ENCODE measurements at regions not wholly inside any gene's neighbourhood (a gene's known extent, or its start where the extent isn't known, plus 50 kb on each side); places are given as distances from the start of the nearest gene placed in this dataset.
"Not testable (repeated sequence)": the region's sequence is repeated elsewhere in the genome, so short reads cannot be mapped to it uniquely, and the experiment has no call there.

DNA sequence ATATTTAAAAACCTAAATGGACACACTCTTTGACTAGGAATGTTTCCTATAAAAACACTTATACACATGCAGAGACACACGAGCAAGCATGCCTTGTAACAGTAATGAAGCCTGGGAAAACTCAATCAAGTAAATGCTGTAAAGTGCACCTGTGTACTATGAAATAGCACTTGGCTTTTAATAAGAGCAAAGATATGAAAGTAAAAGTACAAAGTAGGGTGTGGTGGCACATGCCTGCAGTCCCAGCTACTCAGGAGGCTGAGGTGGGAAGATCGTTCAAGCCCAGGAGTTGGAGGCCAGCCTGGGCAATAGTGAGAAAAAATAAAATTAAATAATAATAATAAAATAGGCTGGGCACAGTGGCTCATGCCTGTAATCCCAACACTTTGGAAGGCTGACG is 166.9 kb upstream of the GRK3 start:
- DNase-seq, result no peak

DNA sequence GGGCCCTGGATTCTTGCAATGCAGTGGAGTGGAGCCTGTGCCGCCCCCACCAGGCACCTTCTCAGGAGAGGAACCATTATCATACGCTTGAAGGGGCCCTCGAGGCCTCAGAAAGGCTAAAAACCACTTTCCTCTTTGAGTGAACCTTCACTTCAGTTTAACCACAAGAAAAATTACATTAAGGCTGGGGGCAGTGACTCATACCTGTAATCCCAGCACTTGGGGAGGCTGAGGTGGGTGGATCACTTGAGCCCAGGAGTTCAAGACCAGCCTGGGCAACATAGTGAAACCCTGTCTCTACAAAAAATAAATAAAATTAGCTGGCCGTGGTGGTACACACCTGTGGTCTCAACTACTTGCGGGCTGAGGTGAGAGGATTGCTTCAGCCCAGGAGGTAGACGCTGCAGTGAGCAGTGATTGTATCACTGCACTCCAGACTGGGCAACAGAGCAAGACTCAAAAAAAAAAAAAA is 165.8 kb upstream of the GRK3 start:
- DNase-seq, result not testable (repeated sequence)

DNA sequence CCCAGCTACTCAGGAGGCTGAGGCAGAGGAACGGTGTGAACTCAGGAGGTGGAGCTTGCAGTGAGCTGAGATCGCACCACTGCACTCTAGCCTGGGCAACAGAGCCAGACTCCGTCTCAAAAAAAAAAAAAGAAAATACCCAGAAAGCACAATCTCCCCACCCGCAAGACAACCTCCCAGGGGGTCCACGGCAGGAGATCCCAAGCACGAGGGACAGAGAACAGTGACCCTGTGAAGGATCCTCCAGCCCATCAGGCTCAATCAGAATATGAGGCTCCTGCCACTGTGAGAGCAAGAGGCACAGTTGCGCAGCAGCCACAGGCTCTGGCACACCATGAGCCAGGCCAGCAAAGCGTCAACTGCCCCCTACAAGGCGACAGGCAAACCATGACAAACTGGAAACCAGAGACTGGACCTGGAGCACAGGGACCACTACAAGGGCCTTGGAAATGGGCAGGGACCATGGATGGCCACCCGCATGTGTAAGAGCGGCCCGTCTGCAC is 164.8 kb upstream of the GRK3 start:
- DNase-seq, result no peak

DNA sequence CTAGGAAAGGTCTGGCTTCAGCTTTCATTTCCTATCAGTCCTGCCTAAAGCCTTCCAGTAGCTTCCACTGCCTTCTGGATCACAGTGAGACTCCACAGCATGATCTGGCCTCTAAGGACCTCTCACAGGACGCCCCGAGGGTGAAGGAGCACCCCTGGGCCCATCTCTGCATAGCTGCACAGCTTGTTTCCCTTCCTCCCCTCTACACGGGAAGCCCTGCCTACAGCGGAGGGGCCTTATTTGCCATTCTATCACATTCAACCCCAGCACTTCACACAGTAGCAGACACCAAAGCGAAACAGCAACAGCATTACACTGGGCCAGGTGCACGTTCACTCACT is 162.3 kb upstream of the GRK3 start:
- no peak for DNase-seq

DNA sequence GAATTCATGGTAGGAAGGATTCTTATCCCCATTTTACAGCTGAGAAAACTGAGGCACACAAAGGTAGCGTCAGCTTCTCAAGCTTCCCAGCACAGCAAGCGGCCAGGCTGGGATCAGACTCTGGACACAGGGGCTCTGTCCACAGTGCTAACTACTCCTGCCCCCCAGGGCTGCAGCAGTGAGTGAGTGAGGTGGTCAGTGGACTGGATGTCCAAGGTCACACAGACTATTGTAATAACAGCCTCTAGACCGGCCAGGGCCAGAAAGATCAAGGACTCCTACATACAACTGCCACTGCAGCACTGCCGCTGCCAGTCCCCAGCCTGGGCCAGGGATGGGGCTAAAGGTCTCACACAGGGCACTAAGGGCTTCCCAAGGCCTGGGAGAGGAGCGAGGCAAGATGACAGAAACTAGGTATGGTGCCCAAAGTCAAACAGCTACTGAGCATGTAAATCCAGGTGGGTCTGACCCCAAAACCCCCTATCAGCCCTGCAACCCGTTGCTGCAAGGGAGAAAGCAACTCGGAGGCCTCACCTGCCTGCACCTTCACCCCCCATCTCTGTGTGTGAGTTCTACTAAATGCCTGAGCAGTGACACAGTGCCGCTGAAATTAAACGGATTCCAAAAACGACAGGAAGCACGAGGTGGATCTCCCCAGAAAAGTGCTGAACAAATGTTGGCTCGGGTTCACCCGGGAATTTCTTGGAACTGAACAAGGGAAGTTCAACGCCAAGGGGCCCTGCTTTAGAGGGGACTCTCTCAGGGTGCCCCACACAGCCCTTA is 161.8 kb upstream of the GRK3 start:
- DNase-seq, result peak in 1 of 2 experiments; percentile 35

DNA sequence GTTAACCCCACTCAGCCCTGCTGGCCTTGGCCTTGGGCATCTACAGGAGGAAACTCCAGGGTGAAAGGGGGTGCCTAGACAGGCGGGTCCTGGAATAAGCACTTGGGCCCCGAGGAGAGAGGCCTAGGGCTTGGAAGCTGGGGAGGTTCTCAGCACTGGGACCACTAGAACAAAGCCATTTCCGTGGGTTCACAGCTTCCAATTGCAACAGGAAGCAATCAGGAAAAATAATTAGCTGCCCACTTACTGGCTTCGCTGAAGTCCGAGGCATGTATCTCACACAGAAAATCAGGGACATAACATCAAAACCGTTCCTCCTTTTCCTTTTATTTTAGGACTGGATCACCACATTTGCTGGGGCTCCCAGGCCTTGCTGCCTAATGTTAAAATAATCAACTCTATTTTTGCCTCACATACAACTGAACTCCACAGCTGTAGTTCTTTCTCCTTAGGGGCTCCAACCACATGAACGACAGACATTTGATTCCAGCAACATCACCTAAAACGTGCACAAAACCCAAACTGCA is 161.1 kb upstream of the GRK3 start:
- DNase-seq, result no peak

DNA sequence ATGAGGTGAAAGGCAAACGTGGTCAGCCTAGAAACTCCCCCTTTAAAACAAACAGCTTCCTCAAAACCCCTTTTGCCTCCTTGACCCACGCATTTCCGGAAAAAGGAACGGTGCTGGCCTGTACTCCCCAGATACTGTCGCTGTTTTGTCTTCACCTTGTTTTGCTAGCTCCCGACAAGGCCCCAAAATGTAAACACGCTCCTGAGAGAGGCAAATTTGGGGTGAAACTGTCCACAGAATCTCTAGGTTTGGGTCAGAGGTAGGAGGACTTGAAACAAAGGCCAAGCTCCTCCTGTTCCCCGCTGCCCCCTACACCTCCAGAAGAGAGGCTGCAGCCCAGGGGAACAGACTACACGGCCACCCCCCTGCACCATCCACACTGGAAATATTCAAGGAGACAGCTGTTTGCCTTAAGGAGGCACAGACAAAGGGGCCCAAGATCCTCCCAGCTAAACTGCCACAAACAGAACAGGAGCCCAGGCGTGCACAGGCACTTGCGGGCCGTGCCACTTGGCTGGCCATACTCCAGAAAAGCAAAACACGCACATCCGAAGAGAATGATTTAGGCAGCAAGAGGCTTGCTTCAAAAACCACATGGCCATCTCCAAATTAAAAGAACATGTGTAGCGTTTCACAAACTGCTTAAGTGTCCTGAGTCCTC is 160.5 kb upstream of the GRK3 start:
- DNase-seq, result peak; percentile 17 to 22

DNA sequence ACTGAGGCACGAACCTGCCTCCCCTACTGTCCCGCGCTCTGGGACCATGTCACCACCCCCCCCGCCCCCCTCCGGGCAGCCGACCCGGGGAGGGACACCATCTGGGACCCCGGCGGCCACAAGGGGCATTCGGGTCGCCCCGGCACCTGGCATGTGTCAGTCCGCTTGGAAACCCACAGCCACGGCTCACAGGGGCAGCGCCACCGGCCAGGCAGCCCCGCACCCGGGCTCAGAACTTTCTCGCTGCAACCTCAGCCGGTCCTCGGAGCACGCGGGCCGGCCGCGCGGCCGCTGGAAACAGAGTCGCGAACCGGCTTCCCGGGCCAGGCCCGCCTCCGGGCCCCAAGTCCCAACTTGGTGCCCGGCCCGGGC is 159.9 kb upstream of the GRK3 start:
- no peak for DNase-seq

DNA sequence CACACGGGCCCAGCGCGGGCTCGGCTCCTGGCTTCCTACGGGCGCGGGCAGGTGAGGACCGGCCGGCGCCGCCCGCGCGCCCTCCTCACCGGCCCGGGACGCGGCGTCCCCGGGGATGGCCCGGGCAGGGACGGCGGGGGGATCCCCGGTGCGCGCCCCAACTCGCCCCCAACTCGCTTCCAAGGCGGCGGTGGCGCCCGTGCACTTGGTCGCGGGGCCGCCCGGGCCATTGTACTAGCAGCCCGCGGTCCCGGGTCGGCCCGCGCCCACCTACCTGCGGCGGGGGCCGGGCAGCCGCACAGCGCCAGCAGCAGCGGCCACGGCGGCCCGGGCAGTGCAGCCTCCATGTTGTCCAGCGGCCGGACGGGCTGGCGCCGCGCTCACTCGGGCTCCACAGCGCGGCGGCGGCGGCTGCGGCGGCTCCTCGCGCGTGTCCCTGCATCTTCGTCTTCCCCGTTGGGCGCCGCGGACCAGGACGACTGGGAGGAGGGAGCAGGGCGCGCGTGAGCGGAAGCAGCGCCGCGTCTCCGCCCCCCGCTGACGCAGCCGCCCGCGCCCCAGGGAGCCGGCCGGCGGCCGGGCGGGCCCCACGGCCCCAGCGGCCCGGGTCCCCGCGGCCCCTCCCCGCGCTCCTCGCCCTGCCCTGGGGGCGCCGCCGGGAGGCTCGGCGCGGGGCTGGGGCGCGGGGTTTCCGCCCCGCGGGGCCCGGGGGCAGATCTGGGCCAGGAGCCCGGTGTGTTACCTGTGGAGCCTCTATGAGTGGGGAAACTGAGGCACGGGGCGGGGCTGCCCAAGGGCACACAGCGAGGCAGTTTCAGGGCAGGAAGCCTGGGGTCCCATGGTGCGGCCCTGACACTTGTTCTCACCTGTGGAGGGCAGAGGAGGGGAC is 159.3 kb upstream of the GRK3 start:
- peak in 1 of 2 experiments; percentile 67 for DNase-seq

DNA sequence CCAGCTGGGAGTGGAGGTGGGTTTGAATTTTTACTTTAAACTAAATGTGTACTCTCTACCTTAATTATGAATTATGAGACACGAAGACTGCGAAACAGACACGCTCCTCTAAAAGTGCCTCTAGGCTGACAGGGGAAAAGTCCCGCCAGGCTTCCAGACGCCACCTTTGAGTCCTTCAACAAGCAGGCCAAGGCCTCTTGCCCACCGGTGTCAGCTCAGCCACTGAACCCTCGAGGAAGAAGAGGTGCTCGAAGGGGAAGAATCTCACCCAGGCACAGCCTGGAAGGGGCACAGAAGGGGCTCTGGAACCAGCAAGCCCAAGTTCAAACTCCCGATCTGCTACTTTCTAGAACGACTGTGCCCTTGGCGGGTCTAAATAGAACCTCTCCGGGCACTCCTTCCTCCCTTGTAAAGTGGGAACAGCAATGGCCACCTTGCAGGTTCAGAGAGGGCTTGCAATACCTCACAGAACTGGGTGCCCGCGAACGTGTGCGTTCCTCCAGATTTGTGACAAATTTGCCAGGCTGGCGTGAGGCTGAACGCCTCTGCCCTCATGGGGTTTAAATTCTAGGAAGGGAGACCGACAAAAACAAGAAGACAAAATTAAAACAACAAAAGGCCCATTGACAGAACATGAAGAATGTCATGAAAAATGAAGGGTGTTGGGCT is 158.5 kb upstream of the GRK3 start:
- no peak for DNase-seq

DNA sequence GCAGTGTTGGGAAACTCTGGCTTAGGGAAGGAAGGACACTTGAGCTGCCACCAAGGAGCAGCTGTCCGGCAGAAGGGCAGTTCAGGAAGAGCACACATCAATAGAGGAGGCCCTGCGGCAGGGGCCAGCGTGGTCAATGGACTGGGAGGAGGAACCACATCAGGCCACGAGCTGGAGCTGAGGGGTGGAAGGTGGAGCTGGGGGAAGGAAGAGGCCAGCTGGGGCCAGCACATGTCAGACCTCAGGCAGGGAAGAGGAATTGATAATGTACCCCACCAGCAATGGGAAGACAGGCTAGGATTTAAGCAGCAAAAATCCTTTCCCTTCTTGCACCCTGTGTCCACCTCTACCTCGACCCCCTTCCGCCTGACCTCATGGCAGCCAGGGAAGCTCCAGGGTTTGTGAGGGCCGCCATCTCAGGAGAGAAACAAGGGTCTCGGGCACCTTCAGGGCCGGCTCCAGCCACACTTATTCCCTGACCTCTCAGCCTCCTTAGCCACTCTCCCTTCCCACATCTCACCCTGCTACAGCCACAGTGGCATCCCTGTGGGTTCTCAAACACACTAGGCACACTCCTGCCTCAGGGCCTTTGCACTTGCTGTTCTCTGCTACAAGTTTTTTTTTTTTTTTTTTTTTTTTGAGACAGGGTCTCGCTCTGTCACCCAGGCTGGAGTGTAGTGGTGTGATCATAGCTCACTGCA is 157.8 kb upstream of the GRK3 start:
- DNase-seq, result no peak

DNA sequence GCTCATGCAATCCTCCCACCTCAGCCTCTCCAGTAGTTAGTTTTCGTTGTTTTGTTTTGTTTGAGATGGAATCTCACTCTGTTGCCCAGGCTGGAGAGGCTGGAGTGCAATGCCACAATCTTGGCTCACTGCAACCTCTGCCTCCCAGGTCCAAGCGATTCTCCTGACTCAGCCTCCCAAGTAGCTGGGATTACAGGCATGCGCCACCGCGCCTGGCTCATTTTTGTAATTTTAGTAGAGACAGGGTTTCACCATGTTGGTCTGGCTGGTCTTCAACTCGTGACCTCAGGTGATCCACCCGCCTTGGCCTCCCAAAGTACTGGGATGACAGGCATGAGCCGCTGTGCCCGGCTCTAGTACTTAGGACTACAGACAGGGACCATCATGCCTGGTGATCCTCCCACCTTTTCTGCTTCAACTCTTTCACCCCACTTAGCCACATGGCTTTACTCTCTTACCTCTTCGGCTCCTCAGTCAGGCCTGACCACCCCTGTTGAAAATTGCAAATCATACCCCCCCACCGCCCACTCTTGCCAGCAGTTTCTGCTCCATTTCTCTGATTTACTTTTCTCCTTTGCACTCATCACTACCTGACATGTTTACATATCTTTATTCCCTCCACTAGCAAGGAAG is 157.1 kb upstream of the GRK3 start:
- no peak for DNase-seq

DNA sequence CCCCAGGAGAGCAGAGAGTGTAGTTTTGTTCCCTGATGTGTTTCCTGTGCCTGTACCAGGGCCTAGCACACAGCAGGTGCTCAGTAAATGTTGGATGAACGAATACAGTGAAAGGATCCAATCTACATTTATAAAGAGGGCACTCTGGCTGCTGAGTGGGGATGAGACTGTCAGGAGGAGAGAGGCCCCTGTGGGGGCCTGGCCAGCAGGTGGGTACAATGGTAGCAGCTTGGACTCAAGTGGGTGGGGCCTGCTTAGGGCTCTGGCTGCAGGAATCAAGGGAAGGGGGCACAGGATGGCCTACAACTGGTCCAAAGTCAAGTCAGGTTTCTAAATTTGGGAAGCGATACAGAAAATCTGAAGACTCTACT is 156.6 kb upstream of the GRK3 start:
- DNase-seq, result no peak

DNA sequence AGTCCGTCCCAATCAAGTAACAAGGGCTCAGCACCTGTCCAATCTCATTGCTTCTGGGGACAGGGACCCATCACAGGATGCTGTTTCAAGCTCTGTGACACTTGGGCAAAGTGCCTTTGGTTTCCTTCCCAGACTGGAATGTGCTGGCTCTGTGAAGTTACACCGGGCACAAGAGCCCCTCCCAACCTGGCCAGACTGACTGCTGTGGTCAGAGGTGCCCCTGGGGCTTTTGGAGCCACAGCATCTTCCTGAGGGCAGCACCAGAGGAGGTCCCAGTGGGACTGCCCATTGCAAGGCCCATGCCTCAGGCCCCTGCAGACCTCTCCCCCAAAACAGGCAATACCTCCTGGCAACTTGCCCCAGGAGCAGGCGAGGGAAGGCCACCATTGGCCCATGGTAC is 155.2 kb upstream of the GRK3 start:
- no peak for DNase-seq

DNA sequence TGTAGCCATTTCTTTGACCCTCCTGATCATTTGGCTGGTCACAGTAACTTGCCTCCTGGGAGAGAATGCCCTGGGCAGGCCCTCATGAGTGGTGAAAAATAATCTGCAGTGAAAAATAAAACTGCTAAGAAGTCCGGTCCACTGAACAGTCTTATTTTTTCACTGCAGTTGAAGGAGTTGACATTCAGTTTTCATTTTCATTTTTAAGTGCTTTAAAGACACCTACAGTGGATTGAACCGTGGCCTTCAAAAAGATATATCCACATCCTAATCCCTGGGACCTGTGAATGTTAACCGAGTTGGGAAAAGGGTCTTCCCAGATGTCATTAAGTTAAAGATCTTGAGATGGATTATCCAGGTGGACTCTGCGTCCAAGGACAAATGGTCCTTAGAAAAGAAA is 153.6 kb upstream of the GRK3 start:
- DNase-seq, result no peak

DNA sequence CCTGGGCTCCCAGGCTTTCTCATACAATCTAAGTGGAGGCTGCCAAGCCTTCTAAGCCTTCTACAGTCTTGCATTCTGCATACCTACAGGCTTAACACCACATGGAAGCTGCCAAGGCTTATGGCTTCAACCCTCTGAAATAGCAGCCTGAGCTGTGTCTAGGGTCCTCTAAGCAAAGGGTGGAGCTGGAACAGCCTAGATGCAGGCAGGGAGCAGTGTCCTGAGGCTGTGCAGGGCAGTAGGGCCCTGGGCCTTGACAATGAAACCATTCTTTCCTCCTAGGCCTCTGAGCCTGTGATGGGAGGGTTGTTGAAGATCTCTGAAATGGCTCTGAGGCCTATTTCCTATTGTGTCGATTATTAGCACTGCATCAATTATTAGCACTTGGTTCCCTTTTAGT is 150.9 kb upstream of the GRK3 start:
- no peak for DNase-seq

DNA sequence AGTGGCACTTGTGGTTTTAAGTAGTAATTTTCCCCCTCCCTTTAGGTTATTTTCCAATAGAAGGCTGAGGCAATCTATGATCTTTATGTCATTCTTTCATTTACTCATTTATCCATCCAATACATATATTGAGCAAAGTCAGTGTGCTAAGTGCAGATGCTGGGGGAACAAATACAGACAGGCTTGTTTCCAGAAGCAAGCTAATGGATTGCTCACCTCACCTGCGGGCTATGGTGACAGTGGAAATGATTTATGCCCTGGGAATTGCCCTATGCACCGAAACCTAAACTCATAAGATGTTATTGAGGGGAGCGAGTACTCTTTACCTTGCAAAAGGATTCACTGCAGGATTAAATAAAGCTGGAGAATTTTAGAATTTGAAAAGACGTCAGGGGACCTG is 148.7 kb upstream of the GRK3 start:
- DNase-seq, result not testable (repeated sequence)

DNA sequence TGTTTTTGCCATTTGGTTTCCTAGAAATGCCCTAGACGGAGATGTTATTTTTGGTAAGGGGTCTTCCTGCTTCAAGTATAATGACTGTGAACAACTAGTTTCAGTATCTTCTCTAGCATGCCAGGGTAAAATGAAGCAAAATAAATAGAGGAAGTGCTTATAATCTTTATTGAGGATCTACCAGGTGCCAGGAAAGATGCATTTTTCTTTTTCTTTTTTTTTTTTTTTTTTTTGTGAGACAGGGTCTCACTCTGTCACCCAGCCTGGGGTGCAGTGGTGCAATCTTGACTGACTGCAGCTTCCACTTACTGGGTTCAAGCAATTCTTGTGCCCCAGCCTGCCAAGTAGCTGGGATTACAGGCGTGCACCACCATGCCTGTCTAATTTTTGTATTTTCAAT is 146.6 kb upstream of the GRK3 start:
- not testable (repeated sequence) for DNase-seq

DNA sequence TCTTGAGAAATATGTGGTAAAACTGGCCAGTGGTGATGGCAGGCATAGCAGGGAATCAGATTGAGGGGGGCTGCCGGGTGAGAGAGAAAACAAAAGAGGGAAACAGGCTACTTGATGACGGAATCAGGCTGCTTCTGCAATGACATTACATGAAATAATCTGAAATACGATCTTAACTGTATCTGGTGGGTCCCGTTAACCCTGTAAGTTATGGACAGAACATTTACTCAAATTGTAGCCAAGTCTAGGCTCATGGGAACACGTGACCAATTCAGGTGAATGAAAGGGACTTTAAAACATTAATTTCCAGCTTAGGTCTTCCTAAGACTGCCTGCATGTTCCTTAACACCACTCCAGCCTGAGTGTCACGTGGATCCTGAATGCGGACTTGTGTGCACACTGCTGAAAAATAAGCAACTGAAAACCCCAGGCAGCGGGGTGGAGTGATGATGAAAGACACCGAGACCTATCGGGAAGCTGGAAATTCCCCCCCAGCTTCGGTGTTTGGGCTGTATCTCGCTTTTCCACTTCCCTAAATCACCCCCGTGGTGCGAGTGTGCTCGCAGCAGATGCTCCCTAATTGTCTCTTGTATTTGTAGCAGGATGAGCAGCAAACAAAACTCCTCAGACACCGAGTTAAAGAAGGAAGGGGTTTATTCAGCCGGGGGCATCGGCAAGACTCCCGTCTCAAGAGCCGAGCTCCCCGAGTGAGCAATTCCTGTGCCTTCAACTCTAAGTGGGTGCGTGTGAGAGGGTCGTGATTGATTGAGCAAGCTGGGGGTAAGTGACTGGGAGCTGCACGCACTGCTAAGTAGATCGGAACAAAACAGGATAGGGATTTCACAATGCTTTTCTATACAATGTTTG is 145.0 kb upstream of the GRK3 start:
- DNase-seq, result no peak

DNA sequence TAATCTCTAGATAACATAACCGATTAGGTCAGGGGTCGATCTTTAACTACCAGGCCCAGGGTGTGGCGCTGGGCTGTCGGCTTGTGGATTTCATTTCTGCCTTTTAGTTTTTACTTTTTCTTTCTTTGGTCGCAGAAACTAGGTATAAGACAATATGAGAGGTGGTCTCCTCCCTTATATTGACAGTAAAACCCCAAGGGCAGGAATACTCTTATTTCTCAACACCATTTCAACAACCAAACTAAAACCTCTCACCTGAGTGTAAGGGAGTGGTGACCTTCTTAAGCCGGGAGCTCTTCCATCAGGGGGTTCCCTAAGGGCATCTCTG is 144.4 kb upstream of the GRK3 start:
- not testable (repeated sequence) for DNase-seq

DNA sequence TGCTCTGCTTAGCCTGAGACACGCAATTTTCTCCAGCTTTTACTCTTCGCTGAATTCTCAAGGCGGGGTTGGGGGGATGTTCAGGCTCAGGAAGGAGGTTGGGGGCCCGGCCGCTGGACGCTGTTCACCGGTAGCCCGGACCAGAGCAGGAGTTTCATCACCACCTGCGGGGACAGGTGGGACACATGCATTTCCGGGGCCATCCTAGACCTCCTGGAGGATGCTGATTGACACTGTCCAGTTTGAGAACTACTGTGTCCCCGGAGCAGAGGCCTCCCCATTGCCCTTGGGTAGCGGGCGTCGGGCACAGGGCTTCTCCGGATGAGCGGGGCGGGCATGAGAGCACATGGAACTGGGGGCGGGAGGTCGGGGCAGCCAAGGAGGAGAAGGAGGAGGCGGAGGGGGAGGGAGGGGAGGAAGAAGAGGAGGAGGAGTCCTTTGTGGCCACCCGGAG is 144.0 kb upstream of the GRK3 start:
- DNase-seq, result no peak
